ENCODE measurements at regions not wholly inside any gene's neighbourhood (a gene's known extent, or its start where the extent isn't known, plus 50 kb on each side); places are given as distances from the start of the nearest gene placed in this dataset.

- intact Hi-C loops (cut with DNase I): no loop called here
- no peak for DNase-seq (ENCODE audit: low spot score)
- no peak for ATAC-seq
Measured at GRCh38 chr3:124258057-124258500, 266.2 kb upstream of the ROPN1 start.

- intact Hi-C loops (cut with DNase I): no loop called here
- DNase-seq (ENCODE audit: low spot score) (no peak), ATAC-seq (peak; percentile 87)
Measured at GRCh38 chr3:124260206-124260915, 268.4 kb upstream of the ROPN1 start.

GRCh38 chr3:124261306-124261705, 269.4 kb upstream of the ROPN1 start:
- DNase-seq (ENCODE audit: low spot score) (no peak), ATAC-seq (no peak)
- intact Hi-C loops (cut with DNase I): no loop called here

GRCh38 chr3:124263168-124263567, 271.2 kb upstream of the ROPN1 start:
- ATAC-seq: no peak
- DNase-seq (ENCODE audit: low spot score): no peak
- intact Hi-C loops (cut with DNase I): no loop called here

GRCh38 chr3:124264346-124264745, 272.4 kb upstream of the ROPN1 start:
- DNase-seq (ENCODE audit: low spot score): no peak
- intact Hi-C loops (cut with DNase I): no loop called here
- no peak for ATAC-seq

GRCh38 chr3:124266487-124266886, 274.6 kb upstream of the ROPN1 start:
- intact Hi-C loops (cut with DNase I): no loop called here
- ATAC-seq: no peak
- no peak for DNase-seq (ENCODE audit: low spot score)

- ATAC-seq (no peak), DNase-seq (ENCODE audit: low spot score) (no peak)
- intact Hi-C loops (cut with DNase I): no loop called here
Measured at GRCh38 chr3:124267406-124267805, 275.5 kb upstream of the ROPN1 start.

- DNase-seq (ENCODE audit: low spot score): no peak
- intact Hi-C loops (cut with DNase I): no loop called here
- no peak for ATAC-seq
Measured at GRCh38 chr3:124268355-124268754, 276.4 kb upstream of the ROPN1 start.

- no peak for DNase-seq (ENCODE audit: low spot score)
- intact Hi-C loops (cut with DNase I): loop anchor here (10.0 kb wide), 1 partner anchor 185 kb away; no protein-coding TSS in a partner anchor
Measured at GRCh38 chr3:124269619-124270018, 277.7 kb upstream of the ROPN1 start.

GRCh38 chr3:124272605-124273151, 280.8 kb upstream of the ROPN1 start:
- DNase-seq (ENCODE audit: low spot score) (no peak), ATAC-seq (no peak)
- intact Hi-C loops (cut with DNase I): loop anchor here (10.0 kb wide), 1 partner anchor 188 kb away; no protein-coding TSS in a partner anchor

More at GRCh38 chr3:124269619-124270018, 277.7 kb upstream of the ROPN1 start:
- no peak for ATAC-seq

GRCh38 chr3:124273651-124274050, 281.7 kb upstream of the ROPN1 start:
- DNase-seq (ENCODE audit: low spot score) (no peak), ATAC-seq (no peak)
- intact Hi-C loops (cut with DNase I): loop anchor here (10.0 kb wide), 1 partner anchor 189 kb away; no protein-coding TSS in a partner anchor

GRCh38 chr3:124274051-124274450, 282.1 kb upstream of the ROPN1 start:
- ATAC-seq: no peak
- intact Hi-C loops (cut with DNase I): loop anchor here (10.0 kb wide), 1 partner anchor 189 kb away; no protein-coding TSS in a partner anchor
- no peak for DNase-seq (ENCODE audit: low spot score)

GRCh38 chr3:124275412-124275811, 283.5 kb upstream of the ROPN1 start:
- ATAC-seq (peak; percentile 33), DNase-seq (ENCODE audit: low spot score) (no peak)
- intact Hi-C loops (cut with DNase I): loop anchor here (10.0 kb wide), 1 partner anchor 191 kb away; no protein-coding TSS in a partner anchor

- ATAC-seq (no peak), DNase-seq (ENCODE audit: low spot score) (no peak)
- intact Hi-C loops (cut with DNase I): loop anchor here (10.0 kb wide), 1 partner anchor 191 kb away; no protein-coding TSS in a partner anchor
Measured at GRCh38 chr3:124276133-124276532, 284.2 kb upstream of the ROPN1 start.

GRCh38 chr3:124276539-124277143, 284.7 kb upstream of the ROPN1 start:
- peak; percentile 24 for ATAC-seq
- DNase-seq (ENCODE audit: low spot score): no peak
- intact Hi-C loops (cut with DNase I): loop anchor here (10.0 kb wide), 1 partner anchor 192 kb away; no protein-coding TSS in a partner anchor

GRCh38 chr3:124277144-124277890, 285.4 kb upstream of the ROPN1 start:
- ATAC-seq: peak; percentile 89
- intact Hi-C loops (cut with DNase I): loop anchor here (10.0 kb wide), 1 partner anchor 193 kb away; no protein-coding TSS in a partner anchor
- no peak for DNase-seq (ENCODE audit: low spot score)

- intact Hi-C loops (cut with DNase I): no loop called here
Measured at GRCh38 chr3:124281453-124282316, 289.8 kb upstream of the ROPN1 start.

More at GRCh38 chr3:124281453-124282316, 289.8 kb upstream of the ROPN1 start:
- DNase-seq (ENCODE audit: low spot score) (no peak), ATAC-seq (peak; percentile 36)

All from sciatic nerve (tissue), 2 donors.